ENCODE measurements at regions not wholly inside any gene's neighbourhood (a gene's known extent, or its start where the extent isn't known, plus 50 kb on each side); places are given as distances from the start of the nearest gene placed in this dataset.

DNA sequence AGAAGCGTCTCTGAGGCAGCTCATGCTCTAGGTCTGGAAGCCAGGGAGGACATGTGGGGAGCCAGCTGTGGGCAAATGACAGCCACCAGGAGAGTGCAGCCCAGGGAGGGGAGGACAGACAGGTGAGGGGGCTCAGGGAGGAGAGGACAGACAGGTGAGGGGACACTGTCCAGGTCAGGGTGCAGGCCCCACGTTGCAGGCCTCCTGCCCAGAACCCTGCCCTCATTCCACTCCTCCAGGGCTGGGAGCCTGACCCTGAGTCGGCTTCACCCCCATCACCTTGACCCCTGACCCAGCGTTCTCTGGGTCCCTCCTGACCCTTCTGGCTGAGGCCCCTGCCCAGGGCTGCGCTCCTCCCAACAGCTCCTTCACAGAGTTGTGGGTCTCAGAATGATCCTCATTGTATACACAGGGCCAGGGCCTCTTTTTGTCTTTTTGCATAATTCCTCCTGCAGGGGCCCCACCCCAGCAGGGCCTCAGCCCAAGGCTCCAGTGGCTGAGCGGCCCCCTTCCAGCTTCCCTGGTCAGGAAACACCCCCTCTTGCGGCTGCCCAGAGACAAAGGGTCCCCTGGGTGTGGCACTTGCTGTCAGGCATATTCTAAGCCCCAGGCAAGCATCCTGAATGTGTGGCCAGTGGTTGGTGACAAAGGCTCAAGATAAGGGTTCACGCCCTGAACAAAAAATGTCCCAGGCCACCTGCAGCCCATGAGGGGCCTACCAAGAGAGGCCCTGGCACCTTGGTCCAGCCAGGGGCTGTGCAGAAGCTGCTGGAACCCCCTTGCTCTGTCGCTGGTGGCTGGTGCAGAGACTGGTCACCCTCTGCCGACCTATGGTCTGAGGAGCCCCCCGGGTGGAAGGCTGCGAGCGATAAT, 853.0 kb downstream of the BRD1 start:
- no peak for DNase-seq

DNA sequence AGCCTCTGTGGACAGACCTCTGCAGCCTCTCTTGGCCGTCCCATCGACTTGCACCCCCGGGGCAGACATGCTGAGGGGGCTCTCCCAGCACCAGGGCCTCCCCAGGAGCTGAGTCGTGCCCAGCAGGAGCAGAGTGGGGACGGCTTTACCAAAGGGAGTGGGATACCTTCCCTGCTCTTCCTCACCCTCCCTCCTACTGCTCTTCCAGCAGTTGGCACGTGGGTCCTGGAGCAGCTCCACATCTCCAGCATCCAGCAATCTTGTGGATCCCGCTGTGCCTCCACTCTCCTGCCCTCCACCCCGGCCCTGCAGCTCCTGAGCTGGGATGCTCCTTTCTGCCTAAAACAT, 854.0 kb downstream of the BRD1 start:
- no peak for DNase-seq

DNA sequence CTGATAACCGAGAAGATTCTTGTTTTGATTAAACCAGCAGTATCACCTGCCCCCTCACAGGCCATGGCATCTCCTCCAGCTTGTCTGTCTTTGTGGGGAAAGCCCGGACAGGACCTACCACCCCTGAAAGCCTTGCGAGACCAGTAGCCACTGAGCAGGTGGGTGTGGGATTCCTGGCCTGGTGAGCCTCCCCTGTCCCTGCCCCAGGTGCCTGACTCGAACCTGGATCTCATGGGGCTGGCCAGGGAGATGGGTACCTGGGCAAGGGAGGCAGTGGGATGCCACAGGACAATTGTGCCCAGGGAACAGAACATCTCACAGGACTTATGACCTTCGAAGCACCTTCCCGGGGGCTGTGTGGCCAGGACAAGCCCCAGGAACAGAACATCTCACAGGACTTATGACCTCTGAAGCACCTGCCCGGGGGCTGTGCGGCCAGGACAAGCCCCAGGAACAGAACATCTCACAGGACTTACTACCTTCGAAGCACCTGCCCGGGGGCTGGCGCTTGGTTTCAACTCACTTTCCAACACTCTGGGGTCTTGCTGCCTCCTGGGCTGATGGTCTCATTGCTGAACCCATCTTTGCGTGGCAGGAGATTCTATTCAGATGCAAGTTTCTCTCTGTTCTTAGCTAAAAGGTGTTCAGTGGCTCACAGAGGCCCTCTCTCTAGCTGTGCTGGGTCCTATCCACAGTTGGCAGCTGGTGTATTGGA, 854.5 kb downstream of the BRD1 start:
- DNase-seq: no peak

DNA sequence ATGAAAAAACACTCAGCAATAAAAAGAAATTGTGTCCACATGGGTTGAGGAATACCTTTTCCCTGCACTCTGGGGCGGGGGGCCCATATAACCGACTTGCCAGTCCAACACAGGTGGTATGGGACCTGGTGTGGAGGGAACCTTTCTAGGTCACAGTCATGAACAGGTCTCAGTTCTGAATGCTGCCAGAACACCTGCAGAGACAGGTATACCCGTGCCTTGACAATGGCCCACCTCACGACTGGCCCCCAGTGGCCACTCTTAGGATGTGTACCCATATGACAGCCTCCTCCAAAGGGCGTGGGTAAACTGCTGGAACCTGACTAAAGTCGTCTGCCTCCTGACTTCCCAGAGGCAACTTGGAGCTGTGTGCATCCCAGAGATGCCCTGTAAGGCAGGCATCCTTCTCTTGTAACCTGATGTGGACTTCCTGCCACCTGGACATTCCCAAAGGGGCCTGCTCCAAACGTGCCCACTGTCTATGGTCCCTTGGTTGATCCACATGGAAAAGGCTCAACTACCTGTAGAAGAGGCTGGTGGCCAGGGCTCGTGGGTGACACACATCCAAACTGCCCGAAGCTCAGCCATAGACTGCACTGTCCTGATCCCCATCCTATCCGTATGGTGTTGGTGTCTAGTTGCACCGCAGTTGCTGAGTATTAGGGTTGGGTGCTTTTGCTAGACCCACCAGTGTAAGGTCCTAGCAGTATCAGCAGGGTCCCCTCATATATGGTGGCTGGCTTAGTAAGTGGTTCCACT, 859.3 kb downstream of the BRD1 start:
- DNase-seq: no peak

DNA sequence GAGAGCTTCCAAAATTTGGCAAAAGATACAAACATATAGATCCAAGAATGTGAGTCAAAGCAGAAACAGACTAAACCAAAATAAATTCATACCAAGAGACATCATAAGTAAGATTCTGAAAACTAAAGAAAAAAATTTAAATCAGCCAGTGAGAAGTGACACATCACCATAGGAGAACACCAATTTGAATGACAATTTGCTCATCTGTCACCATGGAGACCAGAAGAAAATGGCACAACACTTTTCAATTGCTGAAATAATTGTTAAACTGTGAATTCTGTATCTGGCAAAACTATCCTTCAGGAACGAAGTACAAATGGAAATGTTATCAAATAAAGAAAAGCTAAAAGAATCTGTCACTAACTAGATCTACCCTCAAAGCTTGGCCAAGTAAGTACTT, 864.3 kb downstream of the BRD1 start:
- no peak for DNase-seq

DNA sequence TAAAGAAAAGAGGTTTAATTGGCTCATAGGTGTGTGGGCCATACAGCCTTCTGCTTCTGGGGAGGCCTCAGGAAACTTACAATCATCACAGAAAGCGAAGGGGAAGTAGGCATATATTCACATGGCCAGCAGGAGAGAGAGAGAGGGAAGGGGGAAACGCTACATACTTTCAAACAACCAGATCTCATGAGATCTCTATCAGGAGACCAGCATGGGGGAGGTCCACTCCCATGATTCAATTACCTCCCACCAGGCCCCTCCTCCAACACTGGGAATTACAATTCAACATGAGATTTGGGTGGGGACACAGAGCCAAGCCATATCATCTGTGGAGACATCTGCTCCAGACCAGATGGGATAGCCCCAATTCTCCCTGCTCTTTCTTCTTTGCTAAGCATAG, 866.0 kb downstream of the BRD1 start:
- no peak for DNase-seq

DNA sequence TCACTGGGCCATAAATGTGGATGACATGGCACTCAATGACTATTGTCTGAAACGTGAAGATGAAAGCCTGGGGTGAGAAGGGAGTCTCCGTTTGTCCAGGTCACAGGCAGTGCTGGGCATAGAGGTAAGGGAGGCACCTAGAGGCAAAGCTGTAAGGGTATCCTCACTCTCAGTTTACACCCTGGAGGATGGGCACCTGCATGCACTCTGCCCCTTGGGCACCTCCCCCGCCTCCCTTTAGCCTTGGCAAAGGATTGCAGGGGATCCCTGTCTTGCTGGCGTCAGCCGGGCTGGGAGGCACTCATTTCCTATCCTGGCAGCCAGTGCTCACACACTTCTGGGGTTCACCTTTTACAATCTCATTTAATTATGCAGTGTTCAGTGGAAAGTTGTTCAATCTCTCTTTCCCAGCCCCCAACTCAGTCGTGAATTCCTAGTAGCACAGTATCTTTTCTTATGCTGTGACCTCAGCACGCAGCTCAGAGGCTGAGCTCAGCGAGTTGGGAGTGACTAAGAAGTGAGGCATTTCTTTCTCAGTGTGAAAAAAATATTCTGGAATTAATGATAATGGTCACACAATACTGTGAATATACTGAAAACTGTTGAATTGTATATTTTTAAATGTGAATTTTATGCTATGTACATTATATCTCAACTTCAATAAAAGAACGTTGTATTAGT, 866.6 kb downstream of the BRD1 start:
- DNase-seq: no peak

DNA sequence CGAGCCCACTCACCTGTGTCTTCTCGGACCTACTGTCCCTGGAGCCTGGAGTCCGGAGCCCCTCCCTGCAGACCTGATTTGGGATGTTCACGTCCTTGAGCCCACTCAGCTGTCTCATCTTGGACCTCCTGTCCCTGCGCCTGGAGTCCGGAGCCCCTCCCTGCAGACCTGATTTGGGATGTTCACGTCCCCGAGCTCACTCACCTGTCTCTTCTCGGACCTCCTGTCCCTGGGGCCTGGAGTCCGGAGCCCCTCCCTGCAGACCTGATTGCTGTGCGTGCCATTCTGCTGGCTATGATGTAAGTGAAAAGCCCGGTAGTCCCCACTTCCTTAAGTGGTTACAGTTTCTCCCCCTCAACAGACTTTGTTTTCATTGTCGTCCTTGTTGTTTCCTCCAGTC, 867.1 kb downstream of the BRD1 start:
- no peak for DNase-seq

DNA sequence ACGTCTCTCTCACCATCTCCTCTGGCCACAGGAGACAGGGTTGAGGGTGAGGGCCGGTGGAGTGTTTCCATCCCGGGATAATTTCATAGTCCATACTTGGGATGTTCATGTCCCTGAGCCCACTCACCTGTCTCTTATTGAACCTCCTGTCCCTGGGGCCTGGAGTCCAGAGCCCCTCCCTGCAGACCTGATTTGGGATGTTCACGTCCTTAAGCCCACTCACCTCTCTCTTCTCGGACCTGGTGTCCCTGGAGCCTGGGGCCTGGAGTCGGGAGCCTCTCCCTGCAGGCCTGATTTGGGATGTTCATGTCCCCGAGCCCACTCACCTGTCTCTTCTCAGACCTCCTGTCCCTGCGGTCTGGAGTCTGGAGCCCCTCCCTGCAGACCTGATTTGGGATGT, 868.2 kb downstream of the BRD1 start:
- no peak for DNase-seq

DNA sequence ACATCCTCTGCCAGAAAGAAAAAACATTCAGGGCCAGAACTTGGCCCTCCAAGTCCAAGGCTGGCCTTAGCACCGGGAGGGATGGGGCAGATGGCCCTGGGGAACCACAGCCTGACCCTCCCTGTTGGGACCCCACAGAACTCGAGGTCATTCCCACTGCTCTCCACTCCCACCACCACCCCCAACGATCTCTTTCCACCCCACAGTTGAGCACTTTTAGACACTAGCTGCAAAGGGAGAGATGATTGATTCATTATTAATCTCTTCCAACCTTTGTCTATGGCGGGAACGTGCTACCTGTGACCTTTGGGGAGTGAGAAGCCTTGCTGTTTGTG, 869.7 kb downstream of the BRD1 start:
- DNase-seq: no peak

DNA sequence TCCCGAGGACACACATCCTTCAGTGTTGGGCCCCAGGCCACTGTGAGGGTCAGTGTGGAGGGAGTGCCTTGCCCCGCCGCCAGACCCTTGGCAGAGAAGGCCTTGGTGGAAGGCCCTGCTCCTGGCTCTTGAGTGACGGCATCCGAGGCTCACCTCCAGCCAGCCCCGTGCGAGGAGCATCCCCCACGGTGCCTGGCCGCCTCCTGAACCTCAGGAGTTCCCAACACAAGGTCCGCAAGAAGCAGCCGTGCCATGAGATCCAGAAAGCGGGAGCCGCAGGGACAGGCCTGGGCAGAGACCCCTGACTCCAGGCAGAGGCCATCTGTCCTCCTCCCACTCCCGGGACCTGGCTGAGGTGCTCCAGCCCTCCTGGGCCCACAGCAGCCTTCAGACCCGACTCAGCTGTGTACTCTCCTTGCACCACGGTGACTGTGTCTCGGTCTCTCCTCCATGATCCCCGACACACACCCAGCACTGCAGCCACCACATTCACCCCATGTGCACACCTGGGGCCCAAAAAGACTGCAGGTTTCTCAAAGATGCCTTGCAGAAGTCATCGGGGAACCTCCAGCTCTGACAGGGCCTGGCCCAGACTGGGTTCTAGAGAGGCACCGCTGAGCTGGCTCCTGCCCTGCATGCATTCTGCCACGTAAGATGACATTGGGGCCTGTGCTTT, 870.2 kb downstream of the BRD1 start:
- DNase-seq: no peak

DNA sequence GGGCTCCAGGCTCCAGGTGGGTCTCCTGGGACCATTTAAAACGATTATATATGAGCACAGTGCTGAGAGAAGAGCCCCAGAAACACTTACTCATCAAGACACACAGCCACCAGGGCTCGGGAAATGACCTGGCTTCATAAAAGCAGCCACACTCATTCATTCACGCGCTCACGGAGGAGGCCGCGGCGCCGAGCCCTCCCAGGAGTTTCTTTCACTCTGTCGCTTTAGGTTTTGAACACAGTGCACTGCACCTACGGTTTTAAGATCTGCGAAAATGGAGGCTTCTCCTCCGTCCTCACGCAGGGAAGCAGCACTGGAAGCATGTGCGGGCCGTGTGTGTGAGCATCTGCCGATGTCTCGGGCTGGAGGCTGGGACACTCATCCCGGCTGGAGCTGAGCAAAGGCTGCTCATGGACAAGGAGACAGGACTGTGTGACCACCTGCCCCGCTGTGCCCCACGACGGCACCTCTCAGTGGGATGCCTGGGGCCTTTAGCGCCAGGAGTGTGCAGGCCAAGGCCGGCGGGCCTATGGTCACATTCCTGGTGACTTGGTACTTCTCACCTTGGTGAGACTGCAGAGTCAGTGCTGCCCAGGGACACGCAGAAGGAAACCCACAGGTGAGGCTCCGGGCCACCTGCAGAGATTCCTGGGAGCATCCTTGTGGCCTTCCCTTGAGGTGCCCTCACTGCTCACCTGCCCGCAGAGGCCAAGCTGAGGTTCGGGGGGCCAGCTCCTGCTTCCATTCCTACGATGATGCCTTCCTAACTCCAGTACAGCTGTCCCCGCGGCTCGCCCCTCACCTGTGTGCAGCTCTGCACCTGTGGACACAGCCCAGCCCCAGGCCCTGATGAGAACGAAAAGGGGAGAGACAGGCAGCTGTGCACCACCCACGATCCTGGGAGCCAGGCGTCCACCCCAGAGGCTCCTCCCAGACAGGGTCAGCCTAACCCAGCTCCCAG, 872.0 kb downstream of the BRD1 start:
- no peak for DNase-seq

DNA sequence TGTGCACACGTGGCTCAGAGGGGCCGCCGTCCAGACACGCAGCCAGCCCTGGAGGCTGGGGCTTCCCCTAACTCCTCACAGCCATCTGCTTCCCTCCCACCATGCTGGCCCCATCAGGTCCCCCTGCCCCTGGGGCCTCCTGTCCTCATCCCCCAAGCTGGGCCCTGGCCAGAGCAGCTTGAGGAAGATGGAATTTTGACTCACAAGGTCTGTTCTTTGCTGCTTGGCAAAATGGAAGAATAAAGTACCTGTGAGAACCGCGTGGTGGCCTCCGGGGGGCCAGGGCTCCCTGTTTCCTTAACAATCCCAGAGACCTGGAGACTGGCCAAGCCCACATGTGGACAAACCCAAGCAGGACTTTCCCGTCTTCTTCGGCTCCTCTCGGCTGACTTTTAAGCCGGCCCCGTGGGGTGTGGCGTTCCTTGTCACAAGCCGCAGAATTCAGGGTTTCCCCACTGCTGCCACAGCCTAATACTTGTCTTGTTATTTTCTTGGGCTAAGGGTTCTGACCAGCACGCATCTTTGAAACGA, 872.8 kb downstream of the BRD1 start:
- no peak for DNase-seq

DNA sequence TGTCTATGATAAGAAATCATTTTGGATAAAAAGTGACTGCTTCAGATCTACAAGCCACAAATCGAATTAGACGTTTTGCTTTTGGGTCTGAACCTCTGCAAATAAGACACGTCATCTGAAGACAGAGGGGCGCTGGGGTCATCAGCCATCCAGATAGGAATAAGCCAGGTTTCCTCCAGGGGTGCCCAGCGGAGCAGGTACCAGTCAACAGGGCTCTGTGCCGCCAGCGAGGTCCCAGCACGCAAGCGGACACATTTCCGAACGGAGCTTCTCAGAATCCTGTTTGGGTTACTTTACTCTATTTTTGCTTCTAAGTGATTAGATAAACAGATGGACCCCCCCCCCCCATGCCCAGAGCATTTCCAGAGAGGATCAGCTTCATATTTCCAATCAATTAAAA, 873.8 kb downstream of the BRD1 start:
- DNase-seq: no peak

DNA sequence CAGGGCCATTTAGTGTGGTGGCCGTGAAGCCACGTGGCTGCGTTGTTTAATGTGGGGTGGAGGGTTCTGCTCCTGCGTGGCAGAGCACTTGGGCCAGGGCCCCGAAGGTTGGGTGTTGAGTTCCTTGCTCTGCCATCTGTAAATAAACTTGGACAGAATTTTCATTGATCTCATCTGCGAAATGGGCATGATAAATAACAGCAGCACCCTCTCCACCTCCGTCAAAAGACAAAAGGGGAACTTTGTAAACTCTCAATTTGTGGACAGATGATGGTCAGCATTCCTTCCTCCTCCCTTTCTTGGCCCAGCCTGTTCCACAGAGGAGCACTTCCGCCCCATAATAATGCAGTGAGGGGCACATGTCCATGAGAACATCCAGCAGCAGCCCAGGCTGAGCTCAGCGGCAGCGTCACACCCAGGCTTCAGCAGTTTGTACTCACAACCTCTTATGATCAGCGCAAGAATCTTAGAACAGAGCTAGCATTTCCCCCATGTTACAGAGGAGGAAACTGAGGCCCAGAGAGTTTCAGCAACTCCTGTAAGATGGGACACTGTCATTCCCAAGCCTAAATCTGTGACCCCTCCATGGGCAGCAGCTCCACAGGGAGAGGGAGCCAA, 874.5 kb downstream of the BRD1 start:
- no peak for DNase-seq

DNA sequence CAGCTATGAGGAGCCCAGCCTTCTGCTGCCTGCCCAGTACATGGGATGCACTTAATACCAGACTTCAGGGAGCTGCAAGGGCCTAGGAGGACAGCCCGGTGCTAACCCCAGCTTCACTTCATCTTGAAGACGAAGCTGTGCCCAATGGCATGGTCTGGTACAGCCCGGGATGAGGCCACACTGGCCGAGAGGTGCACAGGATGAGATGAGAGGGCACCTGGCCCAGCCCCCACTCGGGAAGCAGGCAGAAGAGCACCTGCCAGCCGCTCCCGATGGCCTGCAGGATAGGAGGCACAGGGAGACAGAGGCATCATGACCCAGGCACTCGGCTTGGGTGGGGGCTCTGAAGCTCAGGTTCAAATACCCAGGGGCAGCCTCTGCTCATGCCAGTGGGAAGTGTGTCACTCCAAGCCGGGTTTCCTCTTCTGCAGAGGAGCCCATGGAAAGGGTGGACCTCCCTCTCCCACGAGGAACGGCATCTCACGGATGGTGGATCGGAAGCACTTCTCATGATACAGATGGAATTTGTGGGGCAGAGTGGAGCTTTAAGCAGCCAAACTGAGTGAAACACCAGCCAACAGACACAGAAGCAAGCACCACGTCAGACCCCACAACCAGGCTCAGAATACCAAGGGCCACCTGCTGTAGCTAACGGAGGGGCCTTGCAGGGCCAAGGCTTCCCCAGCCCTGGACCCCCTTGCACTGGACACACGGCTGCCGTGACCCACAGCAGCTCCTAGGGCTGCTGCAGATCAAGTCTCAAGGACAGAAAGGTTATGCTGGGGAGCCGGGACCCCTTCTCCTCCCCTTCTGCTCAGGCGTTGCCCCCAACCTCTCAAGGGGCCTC, 875.2 kb downstream of the BRD1 start:
- no peak for DNase-seq

DNA sequence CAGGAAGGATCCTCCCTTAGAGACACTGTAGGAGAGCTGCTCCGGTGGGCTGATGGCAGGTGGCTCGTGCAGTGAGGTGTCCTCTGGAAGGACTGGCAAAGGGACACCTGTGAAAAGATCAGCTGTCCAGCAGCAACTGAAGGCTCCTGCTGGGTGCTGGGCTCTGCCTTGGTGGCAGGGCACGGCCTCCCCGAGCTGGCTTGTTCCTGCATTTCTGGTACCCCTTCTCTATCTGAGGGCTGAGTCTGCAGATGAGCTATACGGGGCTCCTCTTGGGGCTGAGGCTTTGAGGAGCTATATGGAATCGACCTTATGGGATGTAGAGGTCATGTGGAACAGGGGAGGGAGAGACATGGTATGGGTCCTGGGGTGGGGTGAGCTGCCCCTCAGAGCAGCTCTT, 875.8 kb downstream of the BRD1 start:
- DNase-seq: no peak

DNA sequence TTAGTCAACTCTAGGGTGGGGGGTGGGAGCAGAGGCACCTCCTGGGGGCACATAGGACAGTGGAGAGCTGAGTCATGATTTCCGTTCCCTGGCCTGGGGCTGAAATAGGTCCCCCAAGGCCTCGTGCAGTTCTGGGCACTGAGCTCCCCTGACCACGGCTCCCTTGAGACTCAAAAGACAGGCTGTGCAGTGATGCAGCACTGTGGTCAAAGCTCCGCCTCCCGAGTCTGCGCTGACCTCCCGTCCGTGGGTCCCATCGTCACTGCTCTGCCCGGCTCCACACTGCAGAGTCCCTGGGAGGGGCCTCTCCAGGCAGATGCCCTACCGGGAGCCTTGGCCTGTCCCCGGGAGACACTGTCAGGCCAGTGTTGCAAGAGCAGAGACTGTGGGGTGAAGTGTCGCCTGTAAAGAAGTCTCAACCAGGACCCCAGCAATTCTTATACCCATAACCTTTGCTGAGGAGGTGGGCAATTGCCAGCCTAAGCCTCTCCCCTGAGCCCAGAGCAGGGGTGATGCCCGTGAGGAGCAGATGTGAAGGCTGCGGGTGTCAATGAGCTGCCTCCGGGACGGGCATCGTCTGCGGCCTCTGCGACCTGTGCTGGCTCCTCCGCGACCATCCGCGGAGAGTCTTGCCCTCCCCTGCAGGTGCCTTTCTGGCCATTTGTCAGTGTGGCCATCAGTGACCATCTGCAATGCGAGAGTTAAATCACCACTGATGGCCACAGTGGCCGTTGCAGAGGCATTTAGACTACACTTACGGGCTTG, 877.3 kb downstream of the BRD1 start:
- DNase-seq: no peak

Data from NCI-H1048 (cell line).